Hepatocyte (in vitro differentiated cells): ENCODE measurements at regions not wholly inside any gene's neighbourhood (a gene's known extent, or its start where the extent isn't known, plus 50 kb on each side); places are given as distances from the start of the nearest gene placed in this dataset.

Experiments used
- DNase-seq: peaks from one replicate; pipeline ENCODE4 v3.0.0-alpha.2; 2016; ENCODE audit warnings: low spot score
- H2AFZ ChIP-seq: fragments of 200-600 bp; sonication (generic); 2 replicates; pipeline ENCODE4 v1.6.0; 2016; ENCODE audit warnings: antibody characterized with exemption, mild to moderate bottlenecking
- H3K27ac ChIP-seq: fragments of 200-600 bp; sonication (generic); 2 replicates; pipeline ENCODE4 v1.5.1; 2016; ENCODE audit warnings: mild to moderate bottlenecking
- H3K27me3 ChIP-seq: fragments of 200-600 bp; sonication (generic); 2 replicates; pipeline ENCODE4 v1.6.1; 2016
- H3K36me3 ChIP-seq: fragments of 200-600 bp; sonication (generic); replicated peaks from 2 replicates; pipeline ENCODE4 v1.5.1; 2016; ENCODE audit warnings: low read depth; ENCODE audit not compliant: insufficient read depth
- H3K4me1 ChIP-seq: fragments of 200-600 bp; sonication (generic); 2 replicates; pipeline ENCODE4 v1.5.1; 2016; ENCODE audit warnings: mild to moderate bottlenecking, moderate library complexity; ENCODE audit not compliant: insufficient read depth
- H3K4me2 ChIP-seq: fragments of 200-600 bp; sonication (generic); 2 replicates; pipeline ENCODE4 v1.6.0; 2016
- H3K4me3 ChIP-seq: fragments of 200-600 bp; sonication (generic); 2 replicates; pipeline ENCODE4 v1.5.1; 2016; ENCODE audit warnings: mild to moderate bottlenecking
- H3K79me2 ChIP-seq: fragments of 200-600 bp; sonication (generic); 2 replicates; pipeline ENCODE4 v1.6.0; 2017; ENCODE audit warnings: mild to moderate bottlenecking
- H3K9me2 ChIP-seq: fragments of 200-600 bp; sonication (generic); replicated peaks from 2 replicates; pipeline ENCODE4 v1.6.0; 2017; ENCODE audit warnings: mild to moderate bottlenecking; ENCODE audit not compliant: insufficient read depth
- H3K9me3 ChIP-seq: fragments of 200-600 bp; sonication (generic); 2 replicates; pipeline ENCODE4 v1.5.1; 2016; ENCODE audit warnings: low read depth, mild to moderate bottlenecking
- H4K20me1 ChIP-seq: fragments of 200-600 bp; sonication (generic); 2 replicates; pipeline ENCODE4 v1.6.0; 2016; ENCODE audit warnings: mild to moderate bottlenecking; ENCODE audit not compliant: insufficient read depth, poor library complexity, severe bottlenecking
- CTCF ChIP-seq: fragments of 200-600 bp; sonication (generic); IDR thresholded peaks from 2 replicates; pipeline ENCODE4 v1.5.1; 2016; ENCODE audit warnings: antibody characterized with exemption, mild to moderate bottlenecking; ENCODE audit not compliant: poor library complexity
- EZH2 ChIP-seq: fragments of 200-600 bp; sonication (generic); IDR thresholded peaks from 2 replicates; pipeline ENCODE4 v1.6.1; 2016; ENCODE audit warnings: antibody characterized with exemption, mild to moderate bottlenecking, borderline replicate concordance
- EZH2phosphoT487 ChIP-seq: fragments of 200-600 bp; sonication (generic); IDR thresholded peaks from one replicate; pipeline ENCODE4 v1.6.1; 2018; ENCODE audit warnings: antibody characterized with exemption, mild to moderate bottlenecking, low read depth, moderate library complexity; ENCODE audit not compliant: unreplicated experiment, severe bottlenecking
- WGBS: methylation state at CpG from one replicate; pipeline ENCODE4 v1.1.6; 2016; ENCODE audit warnings: low lambda C conversion rate; ENCODE audit errors: missing lambda C conversion rate; 5-methylcytosine and 5-hydroxymethylcytosine counted together

GRCh38 chr10:111774486-111774885, 409.1 kb downstream of the GPAM start:
- no peaks in the 10 kb centered on the region for H3K9me3 ChIP-seq
- H3K4me2 ChIP-seq = no peak overlapping the region
- TF ChIP-seq CTCF (no peak), EZH2phosphoT487 (no peak), EZH2 (no peak)
- no peaks in the 10 kb centered on the region for H3K4me1 ChIP-seq
- no peak overlapping the region for H3K4me3 ChIP-seq
- no peaks in the 10 kb centered on the region for H3K36me3 ChIP-seq
- no peaks in the 10 kb centered on the region for H3K27me3 ChIP-seq
- no peak overlapping the region for H3K27ac ChIP-seq
- DNase-seq = no peak
- no peak overlapping the region for H2AFZ ChIP-seq
- no peaks in the 10 kb centered on the region for H3K9me2 ChIP-seq
- 79% methylated on average over 2 of the region's 2 CpGs for WGBS
- H4K20me1 ChIP-seq = no peaks in the 10 kb centered on the region
- H3K79me2 ChIP-seq = no peaks in the 10 kb centered on the region

- H3K4me3 ChIP-seq = no peak overlapping the region
- H3K79me2 ChIP-seq = no peaks in the 10 kb centered on the region
- no peaks in the 10 kb centered on the region for H3K9me3 ChIP-seq
- no peak for DNase-seq
- no peaks in the 10 kb centered on the region for H3K36me3 ChIP-seq
- no peaks in the 10 kb centered on the region for H3K9me2 ChIP-seq
- no peaks in the 10 kb centered on the region for H3K27me3 ChIP-seq
- H3K4me1 ChIP-seq = no peaks in the 10 kb centered on the region
- no peak overlapping the region for H3K27ac ChIP-seq
- no peaks in the 10 kb centered on the region for H4K20me1 ChIP-seq
- WGBS = 54% methylated on average over 1 of the region's 1 CpG
- H3K4me2 ChIP-seq = no peak overlapping the region
- H2AFZ ChIP-seq = no peak overlapping the region
- TF ChIP-seq CTCF = no peak
- TF ChIP-seq EZH2phosphoT487 = no peak
- no peak for TF ChIP-seq EZH2
These were observed 399.1 kb downstream of the GPAM start for GRCh38 chr10:111784436-111784835.

- Histone ChIP-seq H3K4me1 (no peaks in the 10 kb centered on the region), H3K36me3 (no peaks in the 10 kb centered on the region), H3K4me3 (no peak overlapping the region), H2AFZ (no peak overlapping the region), H3K27ac (no peak overlapping the region), H3K79me2 (no peaks in the 10 kb centered on the region), H3K9me3 (no peaks in the 10 kb centered on the region), H3K27me3 (no peaks in the 10 kb centered on the region), H3K4me2 (no peak overlapping the region), H4K20me1 (no peaks in the 10 kb centered on the region), H3K9me2 (no peaks in the 10 kb centered on the region)
- no peak for DNase-seq
- TF ChIP-seq EZH2phosphoT487 = no peak
- TF ChIP-seq EZH2 = no peak
- TF ChIP-seq CTCF = no peak
- WGBS = 86% methylated on average over 2 of the region's 2 CpGs
These were observed 398.6 kb downstream of the GPAM start for GRCh38 chr10:111784946-111785465.

GRCh38 chr10:111785921-111786320, 397.6 kb downstream of the GPAM start:
- H2AFZ ChIP-seq = no peak overlapping the region
- H4K20me1 ChIP-seq = no peaks in the 10 kb centered on the region
- H3K4me2 ChIP-seq = no peak overlapping the region
- H3K79me2 ChIP-seq = no peaks in the 10 kb centered on the region
- WGBS = 40% methylated on average over 1 of the region's 1 CpG
- no peak for TF ChIP-seq CTCF
- no peak for TF ChIP-seq EZH2phosphoT487
- H3K4me1 ChIP-seq = no peaks in the 10 kb centered on the region
- no peaks in the 10 kb centered on the region for H3K27me3 ChIP-seq
- no peaks in the 10 kb centered on the region for H3K36me3 ChIP-seq
- DNase-seq = no peak
- no peak overlapping the region for H3K27ac ChIP-seq
- H3K9me3 ChIP-seq = no peaks in the 10 kb centered on the region
- H3K4me3 ChIP-seq = no peak overlapping the region
- no peaks in the 10 kb centered on the region for H3K9me2 ChIP-seq
